ENCODE measurements at regions not wholly inside any gene's neighbourhood (a gene's known extent, or its start where the extent isn't known, plus 50 kb on each side); places are given as distances from the start of the nearest gene placed in this dataset.

GRCh38 chr4:177103619-177104018 is 206.1 kb upstream of the NEIL3 start:
- H3K4me1 ChIP-seq (ENCODE audit: control extremely low read depth in 1 of 4, control insufficient read depth in 4 of 4, insufficient read depth in 4 of 4, low read length in 3 of 4) = no peaks in the 10 kb centered on the region
- no peaks in the 10 kb centered on the region for H3K9me3 ChIP-seq (ENCODE audit: control extremely low read depth in 1 of 5, control insufficient read depth in 4 of 5, insufficient read depth in 2 of 5, low read depth in 1 of 5, low read length in 4 of 5)
- no peaks in the 10 kb centered on the region for H3K36me3 ChIP-seq (ENCODE audit: control insufficient read depth in 4 of 4, insufficient read depth in 4 of 4, low read length in 3 of 4)
- no peak for DNase-seq
- CTCF ChIA-PET = no interaction called here
- no peak overlapping the region for H3K27ac ChIP-seq (ENCODE audit: insufficient read depth in 1 of 2, low read depth in 1 of 2, low read length in 2 of 2, poor library complexity in 1 of 2, severe bottlenecking in 2 of 2)
- no peak overlapping the region for H3K4me3 ChIP-seq (ENCODE audit: control insufficient read depth in 1 of 7, extremely low read depth in 1 of 7, insufficient read depth in 4 of 7, low read depth in 2 of 7, low read length in 6 of 7)
- H3K27me3 ChIP-seq (replicated peaks in 2 of 5; ENCODE audit: control insufficient read depth in 4 of 5, insufficient read depth in 5 of 5, low read length in 4 of 5) = no peaks in the 10 kb centered on the region
- POLR2A ChIA-PET = no interaction called here

DNA sequence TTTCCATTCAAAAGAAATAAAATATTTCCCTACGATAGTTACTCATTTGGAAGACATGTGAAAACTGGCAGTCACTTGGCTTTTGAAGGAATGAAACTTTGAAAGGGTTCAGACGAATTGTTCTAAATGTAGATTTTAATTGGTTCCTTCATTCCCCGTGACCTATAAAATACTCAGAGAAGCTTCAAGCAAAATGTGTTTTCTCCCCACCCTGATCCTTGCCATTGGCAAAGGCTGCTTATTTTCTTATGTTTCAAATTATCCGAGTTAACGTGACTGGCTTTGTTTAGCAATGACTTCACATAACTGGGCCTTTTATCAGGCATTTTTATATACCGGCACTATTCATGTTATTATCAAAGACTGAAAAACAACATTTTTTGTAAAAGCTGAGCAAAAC is 204.1 kb upstream of the NEIL3 start:
- H3K27me3 ChIP-seq (replicated peaks in 2 of 5; ENCODE audit: control insufficient read depth in 4 of 5, insufficient read depth in 5 of 5, low read length in 4 of 5) = no peaks in the 10 kb centered on the region
- no peaks in the 10 kb centered on the region for H3K9me3 ChIP-seq (ENCODE audit: control extremely low read depth in 1 of 5, control insufficient read depth in 4 of 5, insufficient read depth in 2 of 5, low read depth in 1 of 5, low read length in 4 of 5)
- DNase-seq = no peak
- CTCF ChIA-PET = no interaction called here
- WGBS (ENCODE audit: insufficient coverage) = 100% methylated on average over 3 of the region's 6 CpGs
- no peak overlapping the region for H3K27ac ChIP-seq (ENCODE audit: insufficient read depth in 1 of 2, low read depth in 1 of 2, low read length in 2 of 2, poor library complexity in 1 of 2, severe bottlenecking in 2 of 2)
- POLR2A ChIA-PET = no interaction called here
- H3K4me1 ChIP-seq (ENCODE audit: control extremely low read depth in 1 of 4, control insufficient read depth in 4 of 4, insufficient read depth in 4 of 4, low read length in 3 of 4) = no peaks in the 10 kb centered on the region
- no peaks in the 10 kb centered on the region for H3K36me3 ChIP-seq (ENCODE audit: control insufficient read depth in 4 of 4, insufficient read depth in 4 of 4, low read length in 3 of 4)
- H3K4me3 ChIP-seq (ENCODE audit: control insufficient read depth in 1 of 7, extremely low read depth in 1 of 7, insufficient read depth in 4 of 7, low read depth in 2 of 7, low read length in 6 of 7) = no peak overlapping the region

DNA sequence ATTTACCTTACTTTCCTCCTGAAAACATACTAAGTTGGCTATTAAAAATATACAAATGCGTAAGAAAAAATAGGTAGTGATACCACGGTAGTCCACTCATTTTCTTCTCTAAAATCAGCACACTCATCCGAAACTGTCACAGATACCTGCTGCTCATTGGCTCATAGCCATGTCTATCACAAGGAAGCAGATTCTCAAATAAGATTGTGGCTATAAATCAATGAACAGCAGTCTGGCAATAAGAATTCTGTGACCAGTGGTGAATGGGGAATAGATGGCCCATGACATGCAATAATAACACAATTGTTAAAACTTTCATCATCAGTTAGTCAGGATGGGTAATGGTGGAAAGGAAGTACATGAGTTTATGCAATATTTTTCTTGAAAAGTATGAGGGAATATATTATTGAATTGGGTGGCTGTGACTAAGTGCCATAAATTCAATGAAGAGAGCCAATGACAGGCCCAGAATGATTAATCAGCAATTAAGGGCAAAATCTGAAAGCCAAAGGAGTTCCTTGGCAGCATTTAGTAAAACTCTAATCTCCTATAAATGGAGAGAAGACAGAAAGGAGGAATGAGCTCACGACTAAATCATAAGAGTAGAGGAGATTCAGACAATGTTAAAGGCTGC is 202.3 kb upstream of the NEIL3 start:
- Histone ChIP-seq H3K4me3 (ENCODE audit: control insufficient read depth in 1 of 7, extremely low read depth in 1 of 7, insufficient read depth in 4 of 7, low read depth in 2 of 7, low read length in 6 of 7) (no peak overlapping the region), H3K4me1 (ENCODE audit: control extremely low read depth in 1 of 4, control insufficient read depth in 4 of 4, insufficient read depth in 4 of 4, low read length in 3 of 4) (no peaks in the 10 kb centered on the region), H3K9me3 (ENCODE audit: control extremely low read depth in 1 of 5, control insufficient read depth in 4 of 5, insufficient read depth in 2 of 5, low read depth in 1 of 5, low read length in 4 of 5) (no peaks in the 10 kb centered on the region), H3K36me3 (ENCODE audit: control insufficient read depth in 4 of 4, insufficient read depth in 4 of 4, low read length in 3 of 4) (no peaks in the 10 kb centered on the region), H3K27ac (ENCODE audit: insufficient read depth in 1 of 2, low read depth in 1 of 2, low read length in 2 of 2, poor library complexity in 1 of 2, severe bottlenecking in 2 of 2) (no peak overlapping the region), H3K27me3 (replicated peaks in 2 of 5; ENCODE audit: control insufficient read depth in 4 of 5, insufficient read depth in 5 of 5, low read length in 4 of 5) (no peaks in the 10 kb centered on the region)
- WGBS (ENCODE audit: insufficient coverage) = 90% methylated on average over 2 of the region's 4 CpGs
- CTCF ChIA-PET = no interaction called here
- no peak for DNase-seq
- POLR2A ChIA-PET = no interaction called here

- WGBS (ENCODE audit: insufficient coverage) = no CpG with 5 or more reads among the region's 1 CpG
- no peaks in the 10 kb centered on the region for H3K9me3 ChIP-seq (ENCODE audit: control extremely low read depth in 1 of 5, control insufficient read depth in 4 of 5, insufficient read depth in 2 of 5, low read depth in 1 of 5, low read length in 4 of 5)
- DNase-seq = no peak
- no peak overlapping the region for H3K4me3 ChIP-seq (ENCODE audit: control insufficient read depth in 1 of 7, extremely low read depth in 1 of 7, insufficient read depth in 4 of 7, low read depth in 2 of 7, low read length in 6 of 7)
- ChIA-PET POLR2A (no interaction called here), CTCF (no interaction called here)
- no peaks in the 10 kb centered on the region for H3K36me3 ChIP-seq (ENCODE audit: control insufficient read depth in 4 of 4, insufficient read depth in 4 of 4, low read length in 3 of 4)
- no peak overlapping the region for H3K27ac ChIP-seq (ENCODE audit: insufficient read depth in 1 of 2, low read depth in 1 of 2, low read length in 2 of 2, poor library complexity in 1 of 2, severe bottlenecking in 2 of 2)
- H3K4me1 ChIP-seq (ENCODE audit: control extremely low read depth in 1 of 4, control insufficient read depth in 4 of 4, insufficient read depth in 4 of 4, low read length in 3 of 4) = no peaks in the 10 kb centered on the region
- no peaks in the 10 kb centered on the region for H3K27me3 ChIP-seq (replicated peaks in 2 of 5; ENCODE audit: control insufficient read depth in 4 of 5, insufficient read depth in 5 of 5, low read length in 4 of 5)
These were observed 201.0 kb upstream of the NEIL3 start for GRCh38 chr4:177108708-177109107.

GRCh38 chr4:177109769-177110168 is 199.9 kb upstream of the NEIL3 start:
- no peak overlapping the region for H3K27ac ChIP-seq (ENCODE audit: insufficient read depth in 1 of 2, low read depth in 1 of 2, low read length in 2 of 2, poor library complexity in 1 of 2, severe bottlenecking in 2 of 2)
- ChIA-PET POLR2A (no interaction called here), CTCF (no interaction called here)
- WGBS (ENCODE audit: insufficient coverage) = no CpG with 5 or more reads among the region's 1 CpG
- no peaks in the 10 kb centered on the region for H3K36me3 ChIP-seq (ENCODE audit: control insufficient read depth in 4 of 4, insufficient read depth in 4 of 4, low read length in 3 of 4)
- DNase-seq = no peak
- no peak overlapping the region for H3K4me3 ChIP-seq (ENCODE audit: control insufficient read depth in 1 of 7, extremely low read depth in 1 of 7, insufficient read depth in 4 of 7, low read depth in 2 of 7, low read length in 6 of 7)
- no peaks in the 10 kb centered on the region for H3K4me1 ChIP-seq (ENCODE audit: control extremely low read depth in 1 of 4, control insufficient read depth in 4 of 4, insufficient read depth in 4 of 4, low read length in 3 of 4)
- no peaks in the 10 kb centered on the region for H3K9me3 ChIP-seq (ENCODE audit: control extremely low read depth in 1 of 5, control insufficient read depth in 4 of 5, insufficient read depth in 2 of 5, low read depth in 1 of 5, low read length in 4 of 5)
- no peaks in the 10 kb centered on the region for H3K27me3 ChIP-seq (replicated peaks in 2 of 5; ENCODE audit: control insufficient read depth in 4 of 5, insufficient read depth in 5 of 5, low read length in 4 of 5)

- WGBS (ENCODE audit: insufficient coverage) = no CpG with 5 or more reads among the region's 3 CpGs
- no peak overlapping the region for H3K4me3 ChIP-seq (ENCODE audit: control insufficient read depth in 1 of 7, extremely low read depth in 1 of 7, insufficient read depth in 4 of 7, low read depth in 2 of 7, low read length in 6 of 7)
- CTCF ChIA-PET = no interaction called here
- H3K4me1 ChIP-seq (ENCODE audit: control extremely low read depth in 1 of 4, control insufficient read depth in 4 of 4, insufficient read depth in 4 of 4, low read length in 3 of 4) = no peaks in the 10 kb centered on the region
- H3K27me3 ChIP-seq (replicated peaks in 2 of 5; ENCODE audit: control insufficient read depth in 4 of 5, insufficient read depth in 5 of 5, low read length in 4 of 5) = no peaks in the 10 kb centered on the region
- no peaks in the 10 kb centered on the region for H3K36me3 ChIP-seq (ENCODE audit: control insufficient read depth in 4 of 4, insufficient read depth in 4 of 4, low read length in 3 of 4)
- DNase-seq = no peak
- peaks cover 0 to 3% (median 0%) of the 10 kb centered on the region in 5 experiments for H3K9me3 ChIP-seq (ENCODE audit: control extremely low read depth in 1 of 5, control insufficient read depth in 4 of 5, insufficient read depth in 2 of 5, low read depth in 1 of 5, low read length in 4 of 5)
- POLR2A ChIA-PET = no interaction called here
- H3K27ac ChIP-seq (ENCODE audit: insufficient read depth in 1 of 2, low read depth in 1 of 2, low read length in 2 of 2, poor library complexity in 1 of 2, severe bottlenecking in 2 of 2) = no peak overlapping the region
These were observed 193.5 kb upstream of the NEIL3 start for GRCh38 chr4:177116161-177116560.

DNA sequence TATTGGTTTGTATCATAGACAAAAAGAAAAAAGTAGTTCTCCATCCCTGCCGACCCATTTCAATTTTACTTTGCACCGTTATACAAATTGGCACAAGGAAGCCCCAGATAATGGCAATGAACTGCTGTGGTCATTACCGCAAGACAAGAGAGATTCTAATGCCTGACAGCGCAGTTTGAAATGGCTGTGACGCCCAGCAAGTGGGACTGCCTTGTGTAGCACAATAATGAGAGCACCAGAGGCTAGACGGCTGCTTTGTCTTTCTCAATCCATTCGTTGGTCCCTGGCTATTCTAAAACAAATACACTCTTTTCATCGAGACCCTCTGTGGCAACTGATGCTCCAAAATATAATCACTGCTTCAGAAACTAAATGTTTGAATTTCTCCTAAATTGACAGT is 192.4 kb upstream of the NEIL3 start:
- 66% methylated on average over 6 of the region's 8 CpGs for WGBS (ENCODE audit: insufficient coverage)
- Histone ChIP-seq H3K27me3 (replicated peaks in 2 of 5; ENCODE audit: control insufficient read depth in 4 of 5, insufficient read depth in 5 of 5, low read length in 4 of 5) (no peaks in the 10 kb centered on the region), H3K4me1 (ENCODE audit: control extremely low read depth in 1 of 4, control insufficient read depth in 4 of 4, insufficient read depth in 4 of 4, low read length in 3 of 4) (no peaks in the 10 kb centered on the region), H3K36me3 (ENCODE audit: control insufficient read depth in 4 of 4, insufficient read depth in 4 of 4, low read length in 3 of 4) (no peaks in the 10 kb centered on the region), H3K4me3 (ENCODE audit: control insufficient read depth in 1 of 7, extremely low read depth in 1 of 7, insufficient read depth in 4 of 7, low read depth in 2 of 7, low read length in 6 of 7) (no peak overlapping the region), H3K27ac (ENCODE audit: insufficient read depth in 1 of 2, low read depth in 1 of 2, low read length in 2 of 2, poor library complexity in 1 of 2, severe bottlenecking in 2 of 2) (no peak overlapping the region), H3K9me3 (ENCODE audit: control extremely low read depth in 1 of 5, control insufficient read depth in 4 of 5, insufficient read depth in 2 of 5, low read depth in 1 of 5, low read length in 4 of 5) (peaks cover 0 to 3% (median 0%) of the 10 kb centered on the region in 5 experiments)
- POLR2A ChIA-PET = no interaction called here
- CTCF ChIA-PET = no interaction called here
- DNase-seq = peak in 1 of 3 donors; percentile 1

All from common myeloid progenitor, CD34-positive (primary cell).